HEK293T (cell line): ENCODE measurements at regions not wholly inside any gene's neighbourhood (a gene's known extent, or its start where the extent isn't known, plus 50 kb on each side); places are given as distances from the start of the nearest gene placed in this dataset.

ENCODE experiments used
- BHLHE40 ChIP-seq: fragments of 450-650 bp; IDR thresholded peaks from 2 replicates; pipeline ENCODE4 v1.6.1; 2016; ENCODE audit warnings: mild to moderate bottlenecking, moderate library complexity, borderline replicate concordance
- PKNOX1 ChIP-seq: fragments of 450-650 bp; IDR thresholded peaks from 2 replicates; pipeline ENCODE4 v1.6.1; 2016
- TARDBP ChIP-seq: fragments of 450-650 bp; IDR thresholded peaks from 2 replicates; pipeline ENCODE4 v1.6.1; 2016

- TF ChIP-seq TARDBP, result no peak
- no peak for TF ChIP-seq BHLHE40
- TF ChIP-seq PKNOX1, result no peak
Observed at GRCh38 chr5:174832811-174833210, 108.4 kb downstream of the MSX2 start.
